HG03521 (cell line): ENCODE measurements at regions not wholly inside any gene's neighbourhood (a gene's known extent, or its start where the extent isn't known, plus 50 kb on each side); places are given as distances from the start of the nearest gene placed in this dataset.
"Not testable (repeated sequence)": the region's sequence is repeated elsewhere in the genome, so short reads cannot be mapped to it uniquely, and the experiment has no call there.

Experiments
- ATAC-seq: cut with Tn5 transposase; IDR thresholded peaks from one replicate; pipeline ENCODE4 v1.9.1; 2021; ENCODE audit warnings: mild to moderate bottlenecking, moderate library complexity; ENCODE audit not compliant: unreplicated experiment

GRCh38 chr9:30127371-30127770 is 2257.1 kb upstream of the ACO1 start:
- no peak for ATAC-seq

GRCh38 chr9:30140407-30140806 is 2244.0 kb upstream of the ACO1 start:
- no peak for ATAC-seq

- no peak for ATAC-seq
These were observed 2223.9 kb upstream of the ACO1 start for GRCh38 chr9:30160570-30160969.

GRCh38 chr9:30172206-30172605 is 2212.2 kb upstream of the ACO1 start:
- ATAC-seq: no peak

- no peak for ATAC-seq
These were observed 2205.8 kb upstream of the ACO1 start for GRCh38 chr9:30178610-30179009.

GRCh38 chr9:30193421-30193820 is 2191.0 kb upstream of the ACO1 start:
- ATAC-seq: no peak

GRCh38 chr9:30196941-30197340 is 2187.5 kb upstream of the ACO1 start:
- ATAC-seq: no peak

- ATAC-seq: no peak
These were observed 2187.0 kb upstream of the ACO1 start for GRCh38 chr9:30197453-30197852.

- ATAC-seq: no peak
These were observed 2186.5 kb upstream of the ACO1 start for GRCh38 chr9:30197954-30198353.

- no peak for ATAC-seq
These were observed 2185.8 kb upstream of the ACO1 start for GRCh38 chr9:30198463-30199309.

- no peak for ATAC-seq
These were observed 2183.4 kb upstream of the ACO1 start for GRCh38 chr9:30201024-30201423.

GRCh38 chr9:30235068-30235467 is 2149.4 kb upstream of the ACO1 start:
- no peak for ATAC-seq

GRCh38 chr9:30235564-30235963 is 2148.9 kb upstream of the ACO1 start:
- ATAC-seq: no peak

- no peak for ATAC-seq
These were observed 2144.6 kb upstream of the ACO1 start for GRCh38 chr9:30239878-30240277.

GRCh38 chr9:30243467-30243866 is 2141.0 kb upstream of the ACO1 start:
- ATAC-seq: no peak

GRCh38 chr9:30244877-30245276 is 2139.6 kb upstream of the ACO1 start:
- no peak for ATAC-seq

- ATAC-seq: no peak
These were observed 2133.6 kb upstream of the ACO1 start for GRCh38 chr9:30250872-30251271.

- no peak for ATAC-seq
These were observed 2126.3 kb upstream of the ACO1 start for GRCh38 chr9:30258094-30258493.

- ATAC-seq: no peak
These were observed 2104.1 kb upstream of the ACO1 start for GRCh38 chr9:30280229-30280900.

GRCh38 chr9:30289435-30289834 is 2095.0 kb upstream of the ACO1 start:
- ATAC-seq: no peak

- not testable (repeated sequence) for ATAC-seq
These were observed 2092.4 kb upstream of the ACO1 start for GRCh38 chr9:30292026-30292425.

- no peak for ATAC-seq
These were observed 2091.2 kb upstream of the ACO1 start for GRCh38 chr9:30293231-30293630.
